Frontal cortex (tissue), 3 donors: ENCODE measurements at regions not wholly inside any gene's neighbourhood (a gene's known extent, or its start where the extent isn't known, plus 50 kb on each side); places are given as distances from the start of the nearest gene placed in this dataset.
"Not testable (repeated sequence)": the region's sequence is repeated elsewhere in the genome, so short reads cannot be mapped to it uniquely, and the experiment has no call there.

ENCODE experiments used
- DNase-seq, 2 donors: peaks; one replicate each; pipeline ENCODE4 v3.0.0; 2012; ENCODE audit warnings: low spot score in 2 of 2
- FAIRE-seq: peaks from 2 replicates; lab custom pipeline; 2012; peaks lifted over from hg19 to GRCh38; lab: Jason Lieb, UNC
- donor health status: control.
- donor health status: control.
- donor health status: control.

- DNase-seq (no peak), FAIRE-seq (no peak)
Observed at GRCh38 chr5:93236807-93237421, 344.1 kb downstream of the NR2F1-AS1 start.

- DNase-seq: no peak
- no peak for FAIRE-seq
Observed at GRCh38 chr5:93235761-93236160, 345.3 kb downstream of the NR2F1-AS1 start.

GRCh38 chr5:93226202-93226735 is 354.8 kb downstream of the NR2F1-AS1 start:
- FAIRE-seq (no peak), DNase-seq (no peak)

GRCh38 chr5:93225748-93226147 is 355.3 kb downstream of the NR2F1-AS1 start:
- no peak for DNase-seq
- no peak for FAIRE-seq

GRCh38 chr5:93224624-93225023 is 356.4 kb downstream of the NR2F1-AS1 start:
- DNase-seq (no peak), FAIRE-seq (no peak)

- no peak for FAIRE-seq
- DNase-seq: no peak
Observed at GRCh38 chr5:93221773-93222172, 359.2 kb downstream of the NR2F1-AS1 start.

GRCh38 chr5:93220431-93220830 is 360.6 kb downstream of the NR2F1-AS1 start:
- no peak for FAIRE-seq
- no peak for DNase-seq

GRCh38 chr5:93219641-93220145 is 361.3 kb downstream of the NR2F1-AS1 start:
- FAIRE-seq: no peak
- no peak for DNase-seq

GRCh38 chr5:93213111-93213794 is 367.8 kb downstream of the NR2F1-AS1 start:
- not testable (repeated sequence) for FAIRE-seq, DNase-seq

- FAIRE-seq: no peak
- no peak for DNase-seq
Observed at GRCh38 chr5:93209476-93209875, 371.5 kb downstream of the NR2F1-AS1 start.

- FAIRE-seq (no peak), DNase-seq (no peak)
Observed at GRCh38 chr5:93208141-93208751, 372.8 kb downstream of the NR2F1-AS1 start.

- DNase-seq (no peak), FAIRE-seq (no peak)
Observed at GRCh38 chr5:93206203-93206602, 374.8 kb downstream of the NR2F1-AS1 start.

GRCh38 chr5:93201061-93201460 is 380.0 kb downstream of the NR2F1-AS1 start:
- no peak for FAIRE-seq
- no peak for DNase-seq

- DNase-seq (no peak), FAIRE-seq (no peak)
Observed at GRCh38 chr5:93196986-93197385, 384.0 kb downstream of the NR2F1-AS1 start.

GRCh38 chr5:93193431-93194347 is 387.3 kb downstream of the NR2F1-AS1 start:
- no peak for DNase-seq
- no peak for FAIRE-seq

- FAIRE-seq (no peak), DNase-seq (no peak)
Observed at GRCh38 chr5:93192683-93193082, 388.3 kb downstream of the NR2F1-AS1 start.

GRCh38 chr5:93192087-93192486 is 388.9 kb downstream of the NR2F1-AS1 start:
- DNase-seq (no peak), FAIRE-seq (no peak)

GRCh38 chr5:93191035-93191817 is 389.8 kb downstream of the NR2F1-AS1 start:
- no peak for DNase-seq
- no peak for FAIRE-seq

GRCh38 chr5:93189707-93190120 is 391.3 kb downstream of the NR2F1-AS1 start:
- DNase-seq (no peak), FAIRE-seq (no peak)
